Activated CD4-positive, alpha-beta T cell treated with anti-CD3 and anti-CD28 coated beads for 1 hour (primary cell): ENCODE measurements at regions not wholly inside any gene's neighbourhood (a gene's known extent, or its start where the extent isn't known, plus 50 kb on each side); places are given as distances from the start of the nearest gene placed in this dataset.
A peak's percentile ranks its signal among the peaks of the same experiment; 100 is the strongest.

Experiments used
- DNase-seq: peaks from one replicate; pipeline ENCODE4 v3.0.0-alpha.2; 2020

DNA sequence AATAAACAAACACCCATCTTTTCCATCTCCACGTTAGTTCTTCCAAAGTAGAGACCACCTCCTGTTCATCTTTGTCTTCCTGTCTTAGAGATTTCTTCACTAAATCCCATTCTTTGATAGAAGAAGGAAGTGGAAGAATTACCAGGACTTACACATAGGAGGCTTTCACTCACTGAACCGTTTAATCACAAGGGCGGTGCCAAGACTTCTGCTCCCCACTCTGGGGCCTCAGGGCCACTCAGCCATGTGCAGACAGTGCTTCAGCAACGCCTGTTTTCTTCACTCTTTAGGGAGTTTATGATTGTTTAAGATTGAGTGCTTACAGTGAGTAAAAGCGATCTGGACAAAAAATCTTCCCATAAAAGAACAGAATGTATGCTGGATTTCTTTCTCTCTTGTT, 63.9 kb upstream of the SORCS3 start:
- DNase-seq, result no peak

DNA sequence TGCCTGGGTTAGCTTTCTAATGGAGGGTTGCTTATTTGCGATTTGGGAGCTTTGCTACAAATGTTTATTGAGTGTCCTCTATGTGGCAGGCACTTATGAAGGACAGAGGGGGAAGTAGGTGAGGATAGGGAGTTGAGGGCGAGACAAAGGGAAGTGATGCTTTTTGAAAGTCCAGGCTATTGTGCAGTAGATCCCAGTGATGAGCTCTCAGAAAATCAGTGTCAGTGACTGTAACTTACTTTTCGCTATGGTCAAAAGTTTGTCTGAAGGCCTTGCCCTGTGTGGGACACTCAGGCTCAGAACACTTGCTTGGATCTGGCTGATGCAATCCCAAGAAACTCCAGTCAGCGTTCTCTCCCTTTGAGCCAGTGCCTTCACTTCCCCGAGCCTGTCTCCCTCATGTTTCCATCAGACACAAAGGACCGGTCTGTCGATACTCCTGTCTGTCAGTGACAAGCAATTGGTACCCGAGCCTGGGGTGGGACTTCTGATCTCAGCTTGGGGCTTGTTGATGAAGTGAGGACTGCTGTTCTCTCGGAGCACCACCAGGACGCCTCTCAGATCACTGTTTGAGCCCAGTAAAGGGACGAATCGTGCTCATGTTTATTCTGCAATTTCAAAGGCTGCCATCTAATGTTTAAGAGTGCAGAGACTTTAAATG, 63.1 kb upstream of the SORCS3 start:
- no peak for DNase-seq

DNA sequence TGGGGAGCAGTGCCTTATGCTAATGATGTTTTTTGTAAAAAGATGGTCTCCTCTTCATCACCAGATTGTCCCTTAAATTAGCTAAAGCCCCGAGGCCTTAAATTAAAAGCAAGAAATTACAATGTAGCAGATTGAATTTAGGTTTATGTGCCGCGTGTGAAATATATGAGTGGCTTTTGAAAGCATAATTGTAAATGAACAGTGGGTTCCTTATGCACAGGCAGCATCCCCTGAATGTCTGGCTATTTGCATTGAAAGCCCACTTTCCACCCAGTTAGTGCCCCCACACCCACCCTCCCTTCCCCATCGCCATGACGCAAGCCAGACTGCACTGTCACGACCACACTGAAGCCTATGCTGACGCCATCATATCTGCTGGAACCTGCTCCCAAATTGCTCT, 62.4 kb upstream of the SORCS3 start:
- no peak for DNase-seq

DNA sequence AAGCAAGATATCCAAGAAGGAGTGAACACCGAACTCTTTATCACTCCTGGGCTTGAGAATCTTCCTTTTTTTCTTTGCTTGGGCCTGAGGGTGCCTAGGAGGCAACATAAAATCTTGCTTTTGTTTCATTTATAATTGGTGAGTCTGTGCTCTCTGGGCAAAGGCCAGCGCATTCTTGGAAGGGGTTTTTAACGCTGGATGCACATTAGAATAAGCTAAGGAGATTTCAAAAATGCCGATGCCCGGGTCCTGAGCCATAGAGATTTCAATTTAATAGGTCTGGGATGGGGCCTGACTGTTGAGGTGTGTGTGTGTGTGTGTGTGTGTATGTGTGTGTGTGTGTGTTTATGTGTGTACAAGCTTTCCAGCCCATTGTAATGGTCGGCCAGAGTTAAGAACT, 62.0 kb upstream of the SORCS3 start:
- DNase-seq, result no peak

DNA sequence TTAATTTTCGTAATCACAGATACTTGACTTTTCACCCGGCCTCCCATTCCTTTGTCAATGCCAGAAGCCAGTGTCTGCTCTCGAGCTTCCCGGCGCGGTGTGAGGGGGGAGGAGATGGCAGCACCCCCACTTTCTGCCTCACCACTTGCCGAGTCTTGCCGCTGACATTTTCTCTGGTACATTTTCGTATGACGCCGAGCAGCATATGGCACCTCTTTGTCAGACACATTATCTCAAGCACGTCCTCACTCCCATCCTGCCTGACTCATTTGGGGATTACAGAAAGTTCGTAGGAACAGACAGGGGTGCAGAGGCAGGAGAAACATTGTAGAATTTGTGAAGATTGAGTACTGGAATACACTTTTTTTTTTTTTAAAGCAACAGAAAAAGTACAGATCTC, 60.8 kb upstream of the SORCS3 start:
- no peak for DNase-seq

DNA sequence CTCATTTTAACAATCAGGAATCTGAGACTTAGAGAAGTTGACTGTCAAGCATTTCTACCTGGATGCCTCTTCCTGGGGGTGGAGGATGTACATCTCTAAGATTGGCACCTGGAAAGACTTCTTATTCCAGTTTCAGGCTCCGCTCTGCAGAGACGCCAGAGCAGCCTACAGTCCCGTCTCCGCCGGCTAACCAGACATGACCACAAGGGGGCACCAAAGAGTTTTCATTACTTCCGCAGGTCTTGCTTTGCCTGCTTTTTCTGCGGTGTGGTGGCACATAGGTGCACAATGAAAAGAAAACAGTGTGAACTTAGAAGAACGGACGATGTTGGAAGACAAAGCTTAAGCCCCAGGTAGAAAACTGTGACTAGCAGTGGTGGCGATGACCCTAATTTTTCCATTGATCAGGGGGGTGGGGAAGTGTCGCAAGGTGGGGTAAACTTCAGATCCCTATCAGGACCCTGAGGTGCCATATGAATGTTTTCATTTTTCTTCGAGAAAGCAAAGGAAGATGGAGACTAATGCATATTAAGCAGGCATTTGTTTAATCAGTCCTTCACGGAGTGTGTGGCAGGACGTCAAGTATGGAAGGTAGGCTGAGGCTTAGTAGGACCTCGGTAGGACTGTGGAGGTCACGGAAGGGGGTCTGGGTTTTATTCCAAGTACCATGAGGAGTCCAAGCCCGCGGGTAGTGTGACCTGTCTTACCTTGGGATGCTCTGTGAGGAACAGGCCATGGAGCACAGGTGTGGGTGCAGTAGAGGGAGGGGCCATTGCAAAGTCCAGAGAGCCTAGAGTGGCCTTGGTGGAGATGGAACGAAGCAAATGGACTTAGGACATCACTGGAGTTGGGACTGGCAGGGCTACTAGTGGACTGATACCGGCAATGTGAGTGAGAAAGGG, 60.1 kb upstream of the SORCS3 start:
- peak; percentile 52 for DNase-seq

DNA sequence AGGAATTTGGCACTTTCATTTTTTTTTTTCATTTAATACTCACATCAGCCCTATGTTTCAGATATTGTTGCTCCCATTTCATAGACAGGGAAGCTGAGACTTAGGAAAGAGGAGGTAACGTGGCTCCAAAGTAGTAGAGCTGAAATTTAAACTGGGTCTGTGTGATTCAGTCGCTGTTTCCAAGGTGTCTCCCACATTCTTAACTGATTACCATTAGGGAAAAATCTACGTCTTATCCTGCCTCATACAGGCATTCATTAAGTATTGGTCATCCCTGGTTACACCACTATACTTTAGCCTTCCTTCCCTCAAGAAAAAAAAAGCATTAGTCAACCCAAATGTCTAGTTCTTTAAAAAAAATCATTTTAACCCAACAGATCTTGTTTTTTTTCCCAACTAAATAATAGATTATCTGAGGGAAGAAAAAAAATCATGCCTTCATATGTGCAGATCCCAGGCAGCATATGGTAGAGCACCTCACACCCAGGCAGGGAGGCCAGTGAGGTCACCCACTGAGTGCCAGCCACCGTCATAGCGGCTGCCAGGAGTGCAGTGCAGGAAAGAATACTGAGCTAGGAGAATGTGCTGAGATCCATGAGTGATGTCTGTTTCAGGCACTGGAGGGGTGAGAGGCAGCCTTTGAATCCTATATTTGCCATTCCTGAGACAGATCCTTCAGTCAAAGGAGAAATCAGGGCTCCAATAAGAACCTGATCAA, 59.0 kb upstream of the SORCS3 start:
- no peak for DNase-seq

DNA sequence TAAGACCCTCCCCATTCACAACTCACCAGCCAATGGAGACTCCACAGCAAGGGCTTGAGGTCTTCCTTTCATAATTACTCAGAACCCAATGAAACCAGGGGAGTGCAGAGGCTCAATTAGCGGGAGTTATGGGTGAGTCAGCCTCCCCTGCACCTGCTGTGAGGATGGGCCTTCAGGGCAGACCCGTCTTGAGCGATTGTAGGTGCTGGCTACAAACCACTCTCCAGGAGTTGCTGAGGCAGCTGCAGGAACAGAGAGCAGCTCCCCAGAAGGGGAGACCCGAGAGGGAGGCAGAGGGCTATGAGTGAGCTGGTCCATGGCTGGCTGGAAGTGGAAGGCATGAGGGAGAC, 58.5 kb upstream of the SORCS3 start:
- DNase-seq, result no peak

DNA sequence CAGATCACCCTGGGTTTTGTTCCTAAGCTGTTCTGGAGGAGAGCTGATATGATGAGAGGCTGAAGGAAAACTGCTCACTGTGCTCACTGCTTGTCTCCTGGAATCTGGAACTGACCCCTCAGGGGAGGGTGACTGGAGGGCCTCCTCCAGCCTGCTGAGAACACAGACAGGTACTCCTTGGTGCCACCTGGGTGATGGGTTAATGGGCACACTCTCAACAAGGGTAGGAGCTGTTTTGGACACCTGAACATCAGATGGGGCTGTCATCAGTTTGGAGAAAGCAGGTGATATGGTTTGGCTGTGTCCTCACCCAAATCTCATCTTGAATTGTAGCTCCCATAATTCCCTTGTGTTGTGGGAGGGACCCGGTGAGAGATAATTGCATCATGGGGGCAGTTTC, 58.1 kb upstream of the SORCS3 start:
- DNase-seq, result no peak

DNA sequence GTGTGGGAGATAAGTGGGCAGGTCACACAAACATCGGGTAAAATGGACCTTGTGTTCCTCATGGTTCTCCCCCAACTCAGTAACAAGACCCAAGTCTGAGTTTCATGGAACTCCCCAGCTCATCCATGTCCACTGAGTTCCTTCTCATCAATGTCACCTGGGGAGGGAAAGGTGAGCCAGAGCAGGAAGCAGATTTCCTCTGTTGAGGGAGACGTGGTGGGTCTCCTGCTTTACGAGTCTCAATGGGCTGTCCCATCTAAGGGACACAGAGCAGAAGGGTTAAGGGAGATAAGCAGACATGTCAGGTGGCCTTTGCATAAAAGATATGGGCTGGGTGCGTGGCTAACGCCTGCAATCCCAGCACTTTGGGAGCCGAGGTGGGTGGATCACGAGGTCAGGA, 56.5 kb upstream of the SORCS3 start:
- DNase-seq, result no peak

DNA sequence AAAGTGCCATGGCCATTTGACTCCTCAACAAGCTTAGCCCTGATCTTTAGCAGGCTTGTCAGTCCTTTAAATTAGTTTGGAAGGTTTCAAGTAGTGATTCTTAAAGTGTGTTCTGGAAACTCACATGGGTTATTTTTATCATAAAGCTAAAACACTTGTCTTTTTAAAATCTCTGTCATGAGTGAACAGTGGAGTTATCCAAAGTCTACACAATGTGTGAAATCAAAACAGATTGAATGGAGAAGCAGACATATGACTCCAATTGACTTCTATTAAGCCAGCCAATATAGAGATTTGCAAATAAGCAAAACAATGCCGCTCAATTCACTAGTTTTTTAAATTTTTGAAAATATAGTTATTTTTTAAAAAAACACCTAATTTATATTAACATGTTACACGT, 53.3 kb upstream of the SORCS3 start:
- no peak for DNase-seq

DNA sequence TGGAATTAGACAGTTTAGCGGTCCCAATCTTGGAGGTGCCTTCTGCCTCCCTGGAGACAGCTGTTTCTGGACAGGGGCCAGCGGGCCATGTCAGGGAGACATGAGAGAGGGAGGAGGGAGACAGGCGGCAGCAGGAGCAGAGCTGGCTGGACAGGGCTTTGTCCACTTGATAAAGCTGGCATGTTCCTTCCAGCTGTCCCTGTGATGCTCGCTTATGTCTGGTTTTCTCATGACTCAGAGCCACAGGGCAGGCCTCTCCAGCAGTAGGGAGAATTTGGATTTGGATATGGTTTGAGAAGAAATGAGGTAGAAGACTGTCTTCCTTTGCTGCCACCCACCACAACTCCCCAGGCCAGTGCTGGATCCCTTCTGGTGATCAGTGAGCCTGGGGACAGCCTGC, 51.7 kb upstream of the SORCS3 start:
- no peak for DNase-seq

DNA sequence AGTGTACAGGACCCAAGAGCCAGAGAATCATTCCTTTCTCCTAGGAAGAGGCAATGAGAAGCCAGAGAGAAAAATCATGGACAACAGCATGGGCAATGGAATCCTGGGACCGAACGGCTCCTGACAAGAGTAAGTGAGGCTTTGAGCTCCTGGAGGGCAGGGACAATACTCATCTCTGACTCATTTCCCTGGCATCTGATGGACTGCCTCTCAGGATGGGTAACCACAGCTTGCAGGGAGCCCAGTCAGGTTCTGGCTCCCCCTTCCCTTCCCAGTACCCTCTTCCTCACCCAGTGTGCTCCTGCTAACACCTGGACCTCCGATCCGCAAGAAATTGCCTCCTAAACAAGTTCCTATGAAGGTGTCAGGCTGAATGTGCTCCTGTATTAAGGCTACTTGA, 51.2 kb upstream of the SORCS3 start:
- DNase-seq, result no peak
